Panc1 (cell line): ENCODE measurements at regions not wholly inside any gene's neighbourhood (a gene's known extent, or its start where the extent isn't known, plus 50 kb on each side); places are given as distances from the start of the nearest gene placed in this dataset.

Experiments
- CTCF ChIP-seq: fragments of 450-650 bp; IDR thresholded peaks from 2 replicates; pipeline ENCODE4 v1.5.1; 2017; ENCODE audit warnings: mild to moderate bottlenecking
- POLR2AphosphoS5 ChIP-seq: IDR thresholded peaks from 2 replicates; pipeline ENCODE4 v1.6.1; 2012; ENCODE audit warnings: mild to moderate bottlenecking, low read depth, low read length, moderate library complexity
- REST ChIP-seq, 2 experiments: IDR thresholded peaks; 2 replicates each; pipeline ENCODE4 v1.6.1; 2011 to 2012; ENCODE audit warnings: low read depth in 2 of 2, control low read depth in 1 of 2, low read length in 1 of 2, mild to moderate bottlenecking in 1 of 2, moderate library complexity in 1 of 2; ENCODE audit not compliant: insufficient read depth in 1 of 2

GRCh38 chr3:87810452-87811016 lies 248.3 kb downstream of the CGGBP1 start:
- TF ChIP-seq CTCF (no peak), REST (IDR thresholded peaks at IDR 0.05; ENCODE audit: insufficient read depth in 1 of 2, low read depth in 2 of 2, low read length in 1 of 2) (no peak), POLR2AphosphoS5 (no peak)
